ENCODE measurements at regions not wholly inside any gene's neighbourhood (a gene's known extent, or its start where the extent isn't known, plus 50 kb on each side); places are given as distances from the start of the nearest gene placed in this dataset.

- TF ChIP-seq CTCF (IDR thresholded peaks at IDR 0.05; ENCODE audit: low read length, missing control alignments), result no peak
- no peak overlapping the region for H3K4me3 ChIP-seq (replicated peaks; ENCODE audit: low read depth, low read length)
- DNase-seq (ENCODE audit: low read depth), result peak; percentile 83
Observed at GRCh38 chr3:194840661-194841514, 155.2 kb downstream of the FAM43A start.

- DNase-seq (ENCODE audit: low read depth), result no peak
- TF ChIP-seq CTCF (IDR thresholded peaks at IDR 0.05; ENCODE audit: low read length, missing control alignments), result no peak
- H3K4me3 ChIP-seq (replicated peaks; ENCODE audit: low read depth, low read length), result no peak overlapping the region
Observed at GRCh38 chr3:194841515-194841841, 155.8 kb downstream of the FAM43A start.

- H3K4me3 ChIP-seq (replicated peaks; ENCODE audit: low read depth, low read length), result no peak overlapping the region
- DNase-seq (ENCODE audit: low read depth), result peak; percentile 10
- TF ChIP-seq CTCF (IDR thresholded peaks at IDR 0.05; ENCODE audit: low read length, missing control alignments), result no peak
Observed at GRCh38 chr3:194843556-194843955, 157.9 kb downstream of the FAM43A start.

- no peak for DNase-seq (ENCODE audit: low read depth)
- H3K4me3 ChIP-seq (replicated peaks; ENCODE audit: low read depth, low read length), result no peak overlapping the region
- TF ChIP-seq CTCF (IDR thresholded peaks at IDR 0.05; ENCODE audit: low read length, missing control alignments), result no peak
Observed at GRCh38 chr3:194844046-194844445, 158.4 kb downstream of the FAM43A start.

- TF ChIP-seq CTCF (IDR thresholded peaks at IDR 0.05; ENCODE audit: low read length, missing control alignments), result no peak
- no peak for DNase-seq (ENCODE audit: low read depth)
- H3K4me3 ChIP-seq (replicated peaks; ENCODE audit: low read depth, low read length), result no peak overlapping the region
Observed at GRCh38 chr3:194849166-194849875, 163.6 kb downstream of the FAM43A start.

GRCh38 chr3:194851254-194851653, 165.6 kb downstream of the FAM43A start:
- no peak overlapping the region for H3K4me3 ChIP-seq (replicated peaks; ENCODE audit: low read depth, low read length)
- TF ChIP-seq CTCF (IDR thresholded peaks at IDR 0.05; ENCODE audit: low read length, missing control alignments), result no peak
- DNase-seq (ENCODE audit: low read depth), result no peak

Measured in fibroblast of pulmonary artery (primary cell).